ENCODE measurements at regions not wholly inside any gene's neighbourhood (a gene's known extent, or its start where the extent isn't known, plus 50 kb on each side); places are given as distances from the start of the nearest gene placed in this dataset.

- TF ChIP-seq EZH2 (IDR thresholded peaks at IDR 0.05; ENCODE audit: low read depth, low read length, severe bottlenecking): no peak
- no peak for TF ChIP-seq CTCF (IDR thresholded peaks at IDR 0.05; ENCODE audit: control extremely low read depth in 1 of 3, insufficient read depth in 1 of 3, low read depth in 1 of 3, low read length in 3 of 3)
- TF ChIP-seq, protein P1, sequence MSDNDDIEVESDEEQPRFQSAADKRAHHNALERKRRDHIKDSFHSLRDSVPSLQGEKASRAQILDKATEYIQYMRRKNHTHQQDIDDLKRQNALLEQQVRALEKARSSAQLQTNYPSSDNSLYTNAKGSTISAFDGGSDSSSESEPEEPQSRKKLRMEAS (IDR thresholded peaks at IDR 0.05): no peak
- no peak for TF ChIP-seq SIN3A (conservative IDR thresholded peaks at IDR 0.05 in 1 of 2, IDR thresholded peaks at IDR 0.05 in 1 of 2; ENCODE audit: low read depth in 1 of 2, low read length in 2 of 2)
Observed at GRCh38 chr1:229769809-229770208, 143.8 kb downstream of the URB2 start.
